Activated T-cell treated with anti-CD3 and anti-CD28 coated beads, Interleukin-2, amount 50 U/mL, for 24 hours (primary cell): ENCODE measurements at regions not wholly inside any gene's neighbourhood (a gene's known extent, or its start where the extent isn't known, plus 50 kb on each side); places are given as distances from the start of the nearest gene placed in this dataset.
"Not testable (repeated sequence)": the region's sequence is repeated elsewhere in the genome, so short reads cannot be mapped to it uniquely, and the experiment has no call there.

Experiments
- DNase-seq: peaks from one replicate; pipeline ENCODE4 v3.0.0-alpha.2; 2020
- H3K27ac Mint-ChIP-seq: 2 replicates; pipeline ENCODE4 v1.8.0; 2020; ENCODE audit warnings: mild to moderate bottlenecking, mixed read lengths
- H3K27me3 Mint-ChIP-seq: 2 replicates; pipeline ENCODE4 v1.8.0; 2020; ENCODE audit warnings: mixed read lengths
- H3K36me3 Mint-ChIP-seq: 2 replicates; pipeline ENCODE4 v1.8.0; 2020; ENCODE audit warnings: low read depth, mixed read lengths
- H3K4me1 Mint-ChIP-seq: 2 replicates; pipeline ENCODE4 v1.8.0; 2020; ENCODE audit warnings: low read depth, mixed read lengths
- H3K4me3 Mint-ChIP-seq: 2 replicates; pipeline ENCODE4 v1.8.0; 2020; ENCODE audit warnings: mild to moderate bottlenecking, moderate library complexity, mixed read lengths
- H3K9me3 Mint-ChIP-seq: 2 replicates; pipeline ENCODE4 v1.8.0; 2020; ENCODE audit warnings: mixed read lengths

DNA sequence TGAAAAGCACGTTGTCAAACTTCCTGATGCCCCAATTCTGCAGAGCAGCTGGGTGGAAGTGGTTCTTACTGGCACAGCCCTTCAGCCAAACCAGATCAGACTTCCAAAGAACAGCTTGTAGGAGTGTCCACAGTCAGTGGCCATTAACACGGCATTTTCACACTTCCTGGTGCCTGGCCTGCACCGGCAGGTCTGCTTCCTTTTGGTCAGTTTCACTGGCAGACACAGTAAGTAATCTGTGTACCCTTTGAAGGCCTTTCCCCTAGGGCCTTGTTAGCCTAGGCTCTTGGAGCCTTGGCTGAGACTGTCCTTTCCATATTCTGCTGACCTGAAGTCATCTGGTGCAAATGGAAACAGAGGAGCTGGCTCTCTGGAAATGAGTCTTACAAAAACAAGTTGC, 297.5 kb upstream of the TNC start:
- Mint-ChIP-seq H3K27ac (no peak overlapping the region), H3K4me3 (no peak overlapping the region), H3K9me3 (peaks cover 2% of the 10 kb centered on the region), H3K4me1 (no peaks in the 10 kb centered on the region), H3K36me3 (no peaks in the 10 kb centered on the region), H3K27me3 (peaks cover 4% of the 10 kb centered on the region)
- no peak for DNase-seq

DNA sequence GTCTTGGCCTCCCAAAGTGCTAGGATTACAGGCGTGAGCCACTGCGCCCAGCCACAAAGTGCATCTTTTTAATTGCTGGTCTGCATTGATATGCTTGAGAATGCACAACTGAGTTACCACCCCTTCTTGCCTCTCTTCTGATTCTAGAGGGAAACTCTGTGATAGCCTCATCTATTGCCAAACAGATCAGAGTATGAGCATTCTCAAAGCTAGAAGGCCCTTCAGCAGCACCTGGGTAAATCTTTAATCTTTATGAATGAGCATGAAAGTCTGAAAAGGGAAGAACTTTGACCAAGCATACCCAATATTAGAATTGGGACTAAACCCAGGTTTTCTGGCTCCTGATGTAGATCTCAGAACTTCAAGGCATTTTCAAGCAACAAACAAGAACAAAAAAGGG, 298.3 kb upstream of the TNC start:
- Mint-ChIP-seq H3K27ac (no peak overlapping the region), H3K9me3 (peaks cover 4% of the 10 kb centered on the region), H3K4me1 (no peaks in the 10 kb centered on the region), H3K36me3 (no peaks in the 10 kb centered on the region), H3K4me3 (no peak overlapping the region), H3K27me3 (peaks cover 2% of the 10 kb centered on the region)
- DNase-seq = no peak

DNA sequence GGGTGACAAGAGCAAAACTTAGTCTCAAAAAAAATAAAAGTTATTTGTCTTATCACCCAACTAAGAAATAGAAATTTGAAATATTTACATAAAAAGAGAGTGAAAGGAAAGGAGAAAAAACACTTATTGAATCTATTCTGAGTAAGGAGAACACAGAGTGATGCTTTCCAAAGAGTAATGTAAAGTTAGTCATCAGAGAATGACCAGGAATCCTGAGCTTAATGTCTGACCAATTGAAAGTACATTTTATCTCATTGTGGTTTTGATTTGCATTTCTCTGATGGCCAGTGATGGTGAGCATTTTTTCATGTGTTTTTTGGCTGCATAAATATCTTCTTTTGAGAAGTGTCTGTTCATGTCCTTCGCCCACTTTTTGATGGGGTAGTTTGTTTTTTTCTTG, 300.2 kb upstream of the TNC start:
- not testable (repeated sequence) for H3K27me3 Mint-ChIP-seq, H3K27ac Mint-ChIP-seq, H3K9me3 Mint-ChIP-seq, H3K4me3 Mint-ChIP-seq, DNase-seq, H3K4me1 Mint-ChIP-seq, H3K36me3 Mint-ChIP-seq

DNA sequence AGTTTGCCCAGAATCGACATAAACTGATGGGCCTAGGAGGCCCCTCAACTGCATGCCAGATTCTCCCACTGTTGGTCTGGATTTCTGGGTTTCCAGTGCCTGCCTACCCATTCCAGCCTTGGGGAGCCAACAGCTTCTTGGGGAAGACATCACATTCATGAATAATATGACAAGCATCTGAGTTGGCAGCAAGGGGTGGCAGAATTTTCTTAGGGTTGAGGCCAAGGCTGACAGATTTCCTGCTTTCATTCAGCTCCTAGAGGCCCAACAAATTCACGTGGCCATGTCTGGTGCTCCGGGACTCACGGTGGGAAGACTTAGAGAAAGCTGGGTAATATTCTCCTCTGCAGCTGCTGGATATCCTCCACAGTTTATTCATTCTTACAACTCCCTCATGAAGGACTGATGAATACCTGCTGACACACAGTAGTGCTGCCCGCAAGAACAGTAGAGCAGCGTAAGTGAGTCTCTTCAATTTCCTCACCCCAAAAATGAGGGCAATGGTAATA, 305.0 kb upstream of the TNC start:
- peaks cover 30% of the 10 kb centered on the region for H3K9me3 Mint-ChIP-seq
- no peaks in the 10 kb centered on the region for H3K27me3 Mint-ChIP-seq
- no peaks in the 10 kb centered on the region for H3K36me3 Mint-ChIP-seq
- no peak overlapping the region for H3K27ac Mint-ChIP-seq
- H3K4me1 Mint-ChIP-seq = no peaks in the 10 kb centered on the region
- DNase-seq = no peak
- H3K4me3 Mint-ChIP-seq = no peak overlapping the region

DNA sequence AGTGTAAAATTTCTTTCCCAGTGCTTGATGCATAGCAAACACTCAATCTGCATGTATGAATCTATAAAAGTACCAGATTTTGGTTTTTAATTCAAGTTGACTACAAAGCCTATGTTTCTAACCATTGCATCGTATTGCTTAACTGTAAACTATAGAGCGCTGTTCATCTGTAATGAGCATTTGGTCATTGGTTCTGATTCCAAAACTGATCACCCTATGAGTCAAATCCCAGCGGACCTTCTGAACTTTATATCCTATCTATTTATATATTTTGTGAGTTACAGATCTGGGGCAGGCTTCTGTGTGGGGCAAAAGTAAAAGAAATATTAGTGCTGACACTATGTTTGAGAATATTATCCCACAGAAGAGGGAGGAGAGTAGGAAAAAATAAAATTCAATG, 305.7 kb upstream of the TNC start:
- Mint-ChIP-seq H3K27ac (no peak overlapping the region), H3K4me3 (no peak overlapping the region), H3K9me3 (peaks cover 30% of the 10 kb centered on the region), H3K4me1 (no peaks in the 10 kb centered on the region), H3K36me3 (no peaks in the 10 kb centered on the region), H3K27me3 (no peaks in the 10 kb centered on the region)
- no peak for DNase-seq

DNA sequence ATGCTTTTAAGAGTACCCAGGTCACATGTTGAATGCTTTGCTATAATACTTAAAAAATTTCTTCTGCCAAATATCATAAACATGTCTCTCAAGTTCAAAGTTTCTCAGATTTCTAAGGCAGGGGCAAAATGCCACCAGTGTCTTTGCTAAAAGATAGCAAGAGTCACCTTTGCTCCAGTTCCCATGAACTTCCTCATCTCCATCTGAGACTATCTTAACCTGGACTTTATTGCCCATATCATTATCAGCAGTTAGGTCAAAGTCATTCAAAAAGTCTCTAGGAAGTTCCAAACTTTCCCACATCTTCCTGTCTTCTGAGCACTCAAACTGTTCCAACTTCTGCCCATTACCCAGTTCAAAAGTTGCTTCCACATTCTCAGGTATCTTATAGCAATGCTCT, 307.6 kb upstream of the TNC start:
- Mint-ChIP-seq H3K27me3 (peaks cover 2% of the 10 kb centered on the region), H3K4me3 (no peak overlapping the region), H3K27ac (no peak overlapping the region), H3K9me3 (peaks cover 26% of the 10 kb centered on the region), H3K36me3 (no peaks in the 10 kb centered on the region), H3K4me1 (no peaks in the 10 kb centered on the region)
- DNase-seq = no peak

DNA sequence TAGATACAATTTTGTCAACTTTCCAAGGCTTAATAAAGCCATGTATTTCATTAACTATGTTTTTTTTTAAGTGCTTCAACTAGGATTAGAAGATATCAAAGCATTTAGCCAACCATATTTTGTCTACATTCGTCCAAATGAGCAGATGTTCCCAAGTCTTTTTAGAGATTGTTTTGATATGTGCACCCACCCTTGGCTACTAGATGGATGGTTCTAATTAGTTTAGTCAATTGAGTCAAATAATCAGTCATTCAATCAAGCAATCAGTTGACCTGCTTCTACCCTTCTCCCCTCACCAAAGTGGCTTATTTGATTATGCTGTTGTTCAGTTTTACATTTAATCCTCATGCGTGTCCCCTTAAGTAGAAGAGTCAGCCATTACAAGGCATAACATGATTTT, 319.5 kb upstream of the TNC start:
- Mint-ChIP-seq H3K4me1 (no peaks in the 10 kb centered on the region), H3K9me3 (no peaks in the 10 kb centered on the region), H3K4me3 (no peak overlapping the region), H3K27ac (no peak overlapping the region), H3K36me3 (no peaks in the 10 kb centered on the region), H3K27me3 (no peaks in the 10 kb centered on the region)
- no peak for DNase-seq

DNA sequence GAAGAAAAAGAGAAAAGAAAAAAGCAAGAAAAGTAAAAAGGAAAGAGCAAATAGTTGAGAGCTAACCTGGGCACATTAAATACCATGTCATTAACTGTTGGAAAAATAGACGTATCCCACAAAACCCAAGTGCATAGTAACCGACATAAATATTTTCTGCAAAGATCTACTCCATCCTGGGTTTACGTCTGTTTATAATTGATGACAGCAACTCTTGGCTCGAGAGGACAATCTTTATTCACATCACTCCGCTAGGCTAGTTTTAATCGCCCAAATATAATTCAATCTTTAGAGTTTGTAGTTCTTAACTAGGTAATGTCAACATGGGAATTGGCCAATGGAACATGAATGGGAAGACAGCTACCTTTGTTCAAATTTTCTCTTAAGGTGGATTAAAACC, 321.7 kb upstream of the TNC start:
- no peak for DNase-seq

DNA sequence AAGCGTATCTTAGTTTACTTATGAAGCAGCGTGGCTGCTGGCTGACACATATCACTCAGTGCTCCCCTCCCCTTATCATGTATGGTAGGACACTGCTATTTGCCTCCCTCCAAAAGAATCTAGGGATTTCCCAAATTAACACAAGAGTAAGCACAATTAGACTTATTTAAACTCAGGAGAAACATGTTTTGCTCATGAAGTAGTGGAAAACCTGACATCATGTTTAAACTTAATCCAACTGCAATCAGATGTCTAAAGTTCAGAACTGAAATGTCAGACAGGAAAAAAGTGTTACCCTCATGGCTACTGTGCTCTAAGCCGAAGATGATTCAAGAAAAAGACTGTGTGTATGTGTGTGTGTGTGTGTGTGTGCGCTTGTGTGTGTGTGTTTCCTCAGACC, 324.1 kb upstream of the TNC start:
- H3K27ac Mint-ChIP-seq = no peak overlapping the region
- no peaks in the 10 kb centered on the region for H3K9me3 Mint-ChIP-seq
- H3K4me3 Mint-ChIP-seq = no peak overlapping the region
- DNase-seq = no peak
- H3K27me3 Mint-ChIP-seq = peaks cover 9% of the 10 kb centered on the region
- no peaks in the 10 kb centered on the region for H3K36me3 Mint-ChIP-seq
- H3K4me1 Mint-ChIP-seq = no peaks in the 10 kb centered on the region

More for the DNA sequence above, 321.7 kb upstream of the TNC start:
- Mint-ChIP-seq H3K36me3 (no peaks in the 10 kb centered on the region), H3K27ac (no peak overlapping the region), H3K9me3 (no peaks in the 10 kb centered on the region), H3K4me3 (no peak overlapping the region), H3K4me1 (no peaks in the 10 kb centered on the region), H3K27me3 (peaks cover 7% of the 10 kb centered on the region)

DNA sequence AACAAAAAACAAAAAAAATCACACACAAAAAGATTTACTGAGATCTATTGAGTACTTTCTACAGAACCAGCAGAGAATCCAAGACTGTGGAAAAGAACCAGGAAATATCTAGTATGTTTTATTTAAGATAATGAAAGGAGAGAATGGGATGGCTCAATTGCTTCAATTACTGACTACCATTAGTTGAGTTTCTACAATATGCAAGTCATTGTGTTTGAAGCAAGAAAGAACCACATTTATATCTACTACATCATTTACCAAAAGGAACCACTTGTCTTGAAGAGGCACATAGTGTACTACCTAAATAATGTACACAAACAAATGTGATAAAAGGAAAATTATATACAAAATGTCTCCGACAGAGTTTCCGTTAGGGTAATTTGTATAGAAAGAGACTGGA, 325.9 kb upstream of the TNC start:
- no peak overlapping the region for H3K27ac Mint-ChIP-seq
- H3K4me3 Mint-ChIP-seq = no peak overlapping the region
- no peaks in the 10 kb centered on the region for H3K4me1 Mint-ChIP-seq
- no peak for DNase-seq
- no peaks in the 10 kb centered on the region for H3K9me3 Mint-ChIP-seq
- no peaks in the 10 kb centered on the region for H3K36me3 Mint-ChIP-seq
- H3K27me3 Mint-ChIP-seq = peaks cover 10% of the 10 kb centered on the region

DNA sequence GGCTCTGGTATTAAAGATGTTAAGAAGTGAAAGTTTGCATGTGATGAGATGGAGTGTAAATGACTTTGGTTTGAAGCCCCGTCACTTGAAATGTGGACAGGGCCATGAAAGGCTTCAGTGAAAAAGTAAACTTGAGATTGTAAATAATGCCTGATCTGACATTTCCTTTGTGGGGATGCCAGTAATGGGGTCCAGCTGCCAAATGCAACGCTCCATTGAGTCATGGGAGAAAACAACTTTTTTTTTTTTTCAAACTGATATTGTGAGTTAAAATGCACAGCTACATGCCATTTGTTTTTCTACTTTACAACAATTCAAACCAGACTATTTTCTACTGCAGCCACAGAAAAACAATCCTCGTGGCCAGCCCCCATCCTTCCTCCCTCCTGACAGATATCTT, 327.0 kb upstream of the TNC start:
- H3K36me3 Mint-ChIP-seq = no peaks in the 10 kb centered on the region
- no peaks in the 10 kb centered on the region for H3K4me1 Mint-ChIP-seq
- no peaks in the 10 kb centered on the region for H3K9me3 Mint-ChIP-seq
- H3K27ac Mint-ChIP-seq = no peak overlapping the region
- H3K27me3 Mint-ChIP-seq = peaks cover 10% of the 10 kb centered on the region
- DNase-seq = no peak
- H3K4me3 Mint-ChIP-seq = no peak overlapping the region

DNA sequence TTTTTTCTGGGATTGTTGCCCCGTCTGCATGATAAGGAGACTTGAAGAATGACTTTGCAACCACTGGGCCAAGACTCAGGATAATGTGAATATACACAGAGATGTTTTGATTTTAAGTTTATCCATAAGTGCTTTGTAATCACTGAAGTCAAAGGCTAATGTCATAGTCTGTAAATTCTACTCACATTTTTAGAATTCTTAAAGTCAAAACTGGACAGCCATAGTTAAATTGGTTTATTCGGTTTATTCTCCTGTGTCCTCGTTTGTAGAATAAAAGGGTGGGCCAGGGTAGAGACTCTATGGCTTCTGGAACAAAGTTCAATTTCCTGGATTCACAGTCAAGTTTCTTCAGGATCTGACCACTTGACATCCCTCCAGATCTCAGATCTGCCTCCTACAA, 327.7 kb upstream of the TNC start:
- Mint-ChIP-seq H3K27me3 (peaks cover 10% of the 10 kb centered on the region), H3K4me1 (no peaks in the 10 kb centered on the region), H3K9me3 (no peaks in the 10 kb centered on the region), H3K27ac (no peak overlapping the region), H3K36me3 (no peaks in the 10 kb centered on the region), H3K4me3 (no peak overlapping the region)
- DNase-seq = no peak

DNA sequence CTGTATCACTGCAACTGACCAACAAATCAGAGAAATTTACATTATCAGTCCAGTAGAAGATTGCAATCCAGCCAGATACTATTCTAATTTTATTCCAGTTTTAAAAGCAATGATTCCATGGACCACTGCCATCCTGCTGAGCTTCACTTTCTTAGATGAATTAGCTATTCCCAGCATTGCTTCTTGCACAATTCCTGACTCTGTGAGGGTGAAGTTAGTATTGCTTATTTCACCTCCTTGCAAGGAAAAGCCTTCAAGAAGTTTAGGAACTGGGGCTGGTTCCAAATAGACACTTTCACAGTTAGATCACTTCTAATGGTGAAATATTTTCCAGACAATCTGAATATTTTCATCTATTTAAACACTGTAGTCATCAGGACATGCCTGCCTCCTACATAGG, 338.6 kb upstream of the TNC start:
- no peaks in the 10 kb centered on the region for H3K9me3 Mint-ChIP-seq
- DNase-seq = no peak

DNA sequence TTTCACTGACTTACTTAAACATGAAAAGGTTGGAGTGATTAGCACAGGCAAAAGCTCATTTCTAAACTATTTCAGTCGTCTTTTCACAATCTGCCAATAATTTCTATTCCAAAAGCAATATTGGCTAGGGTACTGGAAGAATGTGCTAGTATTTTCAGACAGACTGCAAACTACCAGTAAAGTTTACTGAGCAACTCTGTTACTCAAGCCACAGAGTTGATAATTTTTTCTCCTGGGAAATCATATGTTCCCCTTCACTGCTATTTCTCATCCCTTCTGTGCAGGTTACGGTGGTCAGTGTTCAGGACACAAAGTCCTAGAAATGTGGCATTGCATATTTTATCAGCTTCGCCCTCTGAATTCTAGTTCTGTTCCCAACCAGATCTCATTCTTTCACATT, 343.3 kb upstream of the TNC start:
- no peaks in the 10 kb centered on the region for H3K36me3 Mint-ChIP-seq
- H3K4me3 Mint-ChIP-seq = no peak overlapping the region
- no peak overlapping the region for H3K27ac Mint-ChIP-seq
- DNase-seq = no peak
- H3K9me3 Mint-ChIP-seq = no peaks in the 10 kb centered on the region
- H3K27me3 Mint-ChIP-seq = peaks cover 13% of the 10 kb centered on the region
- H3K4me1 Mint-ChIP-seq = no peaks in the 10 kb centered on the region

More for the DNA sequence above, 338.6 kb upstream of the TNC start:
- Mint-ChIP-seq H3K27me3 (peaks cover 13% of the 10 kb centered on the region), H3K4me1 (no peaks in the 10 kb centered on the region), H3K36me3 (no peaks in the 10 kb centered on the region), H3K4me3 (no peak overlapping the region), H3K27ac (no peak overlapping the region)

DNA sequence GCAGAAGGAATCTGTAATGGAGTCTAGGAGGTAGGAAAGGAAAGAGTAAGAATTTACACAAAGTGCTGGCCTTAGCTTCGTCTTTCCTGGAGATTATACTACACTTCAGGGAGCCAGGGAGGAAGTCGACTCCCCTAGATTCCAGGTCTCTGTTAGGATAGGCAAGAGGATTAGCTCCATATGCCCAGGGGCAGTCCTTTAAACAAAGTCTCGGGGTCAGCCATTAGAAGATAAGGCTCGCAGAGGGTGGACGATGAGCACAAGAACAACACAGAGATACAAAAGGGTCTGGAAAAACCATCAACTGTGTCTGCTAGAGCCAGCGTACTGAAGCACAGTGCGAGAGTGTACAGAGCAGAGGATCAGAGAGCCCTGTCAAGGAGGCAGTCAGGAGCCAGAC, 344.7 kb upstream of the TNC start:
- no peaks in the 10 kb centered on the region for H3K36me3 Mint-ChIP-seq
- no peaks in the 10 kb centered on the region for H3K9me3 Mint-ChIP-seq
- no peak overlapping the region for H3K4me3 Mint-ChIP-seq
- no peaks in the 10 kb centered on the region for H3K4me1 Mint-ChIP-seq
- DNase-seq = no peak
- no peak overlapping the region for H3K27ac Mint-ChIP-seq
- H3K27me3 Mint-ChIP-seq = peaks cover 7% of the 10 kb centered on the region

DNA sequence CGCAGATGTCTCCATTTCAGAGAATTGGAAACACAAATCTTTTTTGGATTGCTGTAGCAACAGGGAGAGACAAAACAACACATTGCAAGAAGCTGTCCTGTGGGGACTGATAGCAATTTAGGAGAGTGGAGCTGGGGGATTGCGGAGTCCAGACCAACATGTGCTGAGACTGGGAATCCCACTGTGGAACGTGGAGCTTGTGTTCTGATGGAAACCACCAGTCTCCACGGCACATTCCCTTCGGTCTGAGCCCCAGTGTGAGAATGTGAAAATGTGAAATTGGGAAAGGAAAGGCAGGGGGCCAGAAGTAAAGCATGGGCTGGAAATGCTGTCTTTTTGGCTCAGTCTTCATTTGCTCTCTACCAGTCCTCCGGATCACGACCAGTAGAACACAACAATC, 348.8 kb upstream of the TNC start:
- no peaks in the 10 kb centered on the region for H3K27me3 Mint-ChIP-seq
- DNase-seq = no peak
- no peaks in the 10 kb centered on the region for H3K4me1 Mint-ChIP-seq
- H3K27ac Mint-ChIP-seq = no peak overlapping the region
- no peaks in the 10 kb centered on the region for H3K36me3 Mint-ChIP-seq
- H3K4me3 Mint-ChIP-seq = no peak overlapping the region
- H3K9me3 Mint-ChIP-seq = no peaks in the 10 kb centered on the region
